Skeletal muscle tissue (tissue), 3 donors: ENCODE measurements at regions not wholly inside any gene's neighbourhood (a gene's known extent, or its start where the extent isn't known, plus 50 kb on each side); places are given as distances from the start of the nearest gene placed in this dataset.

ENCODE experiments used
- H3K27ac ChIP-seq: one replicate; pipeline ENCODE4 v1.7.0; 2013; ENCODE audit warnings: mild to moderate bottlenecking, low read depth, low read length, inconsistent platforms
- H3K27me3 ChIP-seq, 3 donors: one replicate each; pipeline ENCODE4 v1.7.0; 2013; ENCODE audit warnings: low read length in 3 of 3; ENCODE audit not compliant: control insufficient read depth in 3 of 3, insufficient read depth in 3 of 3
- H3K36me3 ChIP-seq, 3 donors: one replicate each; pipeline ENCODE4 v1.7.0; 2013; ENCODE audit warnings: low read length in 3 of 3; ENCODE audit not compliant: control insufficient read depth in 3 of 3, insufficient read depth in 3 of 3
- H3K4me1 ChIP-seq, 3 donors: one replicate each; pipeline ENCODE4 v1.7.0; 2013; ENCODE audit warnings: low read length in 3 of 3, mild to moderate bottlenecking in 3 of 3; ENCODE audit not compliant: control insufficient read depth in 3 of 3, insufficient read depth in 3 of 3
- H3K4me3 ChIP-seq, 3 donors: one replicate each; pipeline ENCODE4 v1.7.0; 2013; ENCODE audit warnings: low read length in 3 of 3
- H3K9ac ChIP-seq, 3 donors: one replicate each; pipeline ENCODE4 v1.7.0; 2013; ENCODE audit warnings: low read length in 3 of 3, mild to moderate bottlenecking in 3 of 3, moderate library complexity in 2 of 3, low read depth in 1 of 3
- H3K9me3 ChIP-seq, 3 donors: one replicate each; pipeline ENCODE4 v1.7.0; 2013; ENCODE audit warnings: low read length in 3 of 3; ENCODE audit not compliant: control insufficient read depth in 3 of 3
- donor health status: Osteomylitis.

DNA sequence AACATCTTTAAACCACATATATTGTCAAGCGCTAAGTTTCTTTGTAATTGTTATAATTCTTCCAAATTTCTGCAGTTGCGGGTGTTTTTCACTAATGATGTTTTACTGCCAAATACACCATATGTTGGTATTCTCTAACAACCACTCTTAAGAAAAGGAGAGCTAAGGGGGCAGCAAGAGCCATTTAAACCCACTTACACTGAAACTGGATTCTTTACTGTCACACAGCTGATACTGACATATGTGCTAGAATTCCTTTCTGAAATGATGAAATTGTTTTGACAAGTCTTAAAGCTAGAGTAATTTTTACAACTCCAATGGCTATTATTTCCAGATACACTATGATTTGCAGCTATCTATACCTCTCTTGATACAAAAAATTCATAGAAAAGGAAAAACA, 483.1 kb downstream of the CDH11 start:
- H3K27me3 ChIP-seq: no peaks in the 10 kb centered on the region
- no peaks in the 10 kb centered on the region for H3K4me1 ChIP-seq
- no peak overlapping the region for H3K27ac ChIP-seq
- no peaks in the 10 kb centered on the region for H3K9me3 ChIP-seq
- no peak overlapping the region for H3K4me3 ChIP-seq
- H3K36me3 ChIP-seq: no peaks in the 10 kb centered on the region
- H3K9ac ChIP-seq: no peak overlapping the region

DNA sequence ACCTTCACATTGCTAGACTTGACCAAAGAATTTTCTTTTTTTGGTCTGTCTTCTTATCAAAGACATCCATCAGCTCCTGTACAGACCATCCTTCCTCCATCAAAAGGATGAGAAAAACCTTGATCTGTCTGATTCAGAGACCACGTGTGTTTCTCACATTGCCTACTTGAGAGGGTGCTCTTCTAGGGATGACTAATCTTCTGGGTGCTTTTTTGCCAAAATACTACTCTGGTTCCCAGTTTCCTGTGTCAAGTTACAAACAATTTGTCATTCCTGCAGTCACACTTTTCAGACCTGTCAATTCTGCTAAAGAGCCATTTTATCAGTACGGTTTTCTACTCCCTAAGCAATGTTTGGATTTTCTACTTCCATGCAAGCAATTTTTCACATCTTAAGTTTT, 492.2 kb downstream of the CDH11 start:
- Histone ChIP-seq H3K4me3 (no peak overlapping the region), H3K27ac (no peak overlapping the region), H3K9ac (no peak overlapping the region), H3K4me1 (no peaks in the 10 kb centered on the region), H3K27me3 (no peaks in the 10 kb centered on the region), H3K9me3 (no peaks in the 10 kb centered on the region), H3K36me3 (no peaks in the 10 kb centered on the region)

GRCh38 chr16:64627781-64628180, 494.1 kb downstream of the CDH11 start:
- H3K9me3 ChIP-seq: no peaks in the 10 kb centered on the region
- no peak overlapping the region for H3K27ac ChIP-seq
- H3K9ac ChIP-seq: no peak overlapping the region
- no peaks in the 10 kb centered on the region for H3K27me3 ChIP-seq
- no peaks in the 10 kb centered on the region for H3K4me1 ChIP-seq
- H3K4me3 ChIP-seq: no peak overlapping the region
- H3K36me3 ChIP-seq: no peaks in the 10 kb centered on the region

DNA sequence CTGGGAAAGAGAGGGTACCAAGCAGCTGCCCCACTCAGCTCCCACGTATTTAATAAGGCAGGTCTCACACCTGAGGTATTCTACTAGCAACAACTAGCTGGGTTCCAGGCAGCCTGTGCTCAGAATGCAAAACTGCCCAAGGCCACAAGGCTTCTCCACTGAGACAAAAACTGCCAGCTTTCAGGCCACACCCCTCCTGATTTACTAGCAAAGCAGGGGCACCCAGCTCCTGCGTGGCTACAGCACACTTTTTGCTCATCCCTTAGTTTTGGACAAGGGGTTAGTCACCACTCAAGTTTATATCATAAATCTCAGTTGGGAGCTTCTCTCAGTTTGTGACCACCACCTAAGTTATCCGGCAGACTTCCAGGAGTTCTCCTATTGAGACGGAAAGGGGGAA, 494.6 kb downstream of the CDH11 start:
- no peak overlapping the region for H3K9ac ChIP-seq
- H3K9me3 ChIP-seq: no peaks in the 10 kb centered on the region
- H3K27ac ChIP-seq: no peak overlapping the region
- H3K36me3 ChIP-seq: no peaks in the 10 kb centered on the region
- no peaks in the 10 kb centered on the region for H3K27me3 ChIP-seq
- H3K4me1 ChIP-seq: no peaks in the 10 kb centered on the region
- H3K4me3 ChIP-seq: no peak overlapping the region

GRCh38 chr16:64626776-64627175, 495.1 kb downstream of the CDH11 start:
- H3K4me1 ChIP-seq: no peaks in the 10 kb centered on the region
- no peaks in the 10 kb centered on the region for H3K9me3 ChIP-seq
- no peak overlapping the region for H3K27ac ChIP-seq
- H3K27me3 ChIP-seq: no peaks in the 10 kb centered on the region
- no peak overlapping the region for H3K4me3 ChIP-seq
- no peaks in the 10 kb centered on the region for H3K36me3 ChIP-seq
- no peak overlapping the region for H3K9ac ChIP-seq

DNA sequence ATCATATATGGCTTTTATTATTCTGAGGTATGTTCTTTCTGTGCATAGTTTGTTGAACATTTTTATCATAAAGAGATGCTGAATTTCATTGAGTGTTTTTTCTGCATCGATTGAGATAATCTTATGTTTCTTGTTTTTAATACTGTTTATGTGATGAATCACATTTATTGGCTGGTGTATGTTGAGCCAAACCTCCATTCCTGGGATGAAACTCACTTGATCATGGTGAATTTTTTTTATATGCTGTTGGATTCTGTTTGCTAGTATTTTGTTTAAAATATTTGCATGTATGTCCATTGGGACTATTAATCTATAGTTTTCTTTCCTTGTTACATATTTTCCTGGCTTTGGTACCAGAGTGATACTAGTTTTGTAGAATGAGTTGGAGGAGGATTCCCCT, 500.2 kb downstream of the CDH11 start:
- H3K27me3 ChIP-seq: no peaks in the 10 kb centered on the region
- H3K4me1 ChIP-seq: no peaks in the 10 kb centered on the region
- H3K9ac ChIP-seq: no peak overlapping the region
- H3K9me3 ChIP-seq: no peaks in the 10 kb centered on the region
- no peak overlapping the region for H3K27ac ChIP-seq
- no peaks in the 10 kb centered on the region for H3K36me3 ChIP-seq
- no peak overlapping the region for H3K4me3 ChIP-seq

DNA sequence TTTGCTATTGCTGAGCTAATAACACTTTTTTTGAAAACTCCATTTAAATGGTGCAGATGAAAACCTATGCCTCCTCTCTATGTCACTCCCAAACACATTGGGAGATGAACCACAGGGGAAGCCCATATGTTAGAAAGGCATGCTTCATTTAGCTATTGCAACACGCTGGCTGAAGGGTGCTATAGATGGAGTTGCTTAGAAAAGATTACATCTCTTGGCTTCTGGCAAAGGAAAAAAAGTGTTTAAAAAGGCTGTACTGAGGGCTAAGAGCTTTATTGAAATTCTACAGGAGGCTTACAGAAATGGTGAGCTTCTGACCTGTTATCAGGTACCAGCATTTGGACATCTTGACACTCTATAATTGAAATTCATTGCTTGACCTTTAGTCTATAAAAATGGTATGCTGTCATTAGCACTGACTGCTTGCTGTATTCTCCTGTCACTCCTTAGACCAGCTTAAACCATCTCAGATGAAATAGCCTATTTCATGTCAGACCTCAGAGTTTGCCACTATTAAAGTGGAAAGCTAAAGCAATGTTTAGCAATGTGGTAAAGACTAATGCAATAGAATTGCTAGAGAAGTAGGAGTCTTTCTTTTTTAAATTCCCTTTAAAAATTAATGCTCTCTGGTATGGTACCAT, 503.9 kb downstream of the CDH11 start:
- Histone ChIP-seq H3K27me3 (no peaks in the 10 kb centered on the region), H3K27ac (no peak overlapping the region), H3K36me3 (no peaks in the 10 kb centered on the region), H3K4me3 (no peak overlapping the region), H3K9me3 (no peaks in the 10 kb centered on the region), H3K4me1 (no peaks in the 10 kb centered on the region), H3K9ac (no peak overlapping the region)

DNA sequence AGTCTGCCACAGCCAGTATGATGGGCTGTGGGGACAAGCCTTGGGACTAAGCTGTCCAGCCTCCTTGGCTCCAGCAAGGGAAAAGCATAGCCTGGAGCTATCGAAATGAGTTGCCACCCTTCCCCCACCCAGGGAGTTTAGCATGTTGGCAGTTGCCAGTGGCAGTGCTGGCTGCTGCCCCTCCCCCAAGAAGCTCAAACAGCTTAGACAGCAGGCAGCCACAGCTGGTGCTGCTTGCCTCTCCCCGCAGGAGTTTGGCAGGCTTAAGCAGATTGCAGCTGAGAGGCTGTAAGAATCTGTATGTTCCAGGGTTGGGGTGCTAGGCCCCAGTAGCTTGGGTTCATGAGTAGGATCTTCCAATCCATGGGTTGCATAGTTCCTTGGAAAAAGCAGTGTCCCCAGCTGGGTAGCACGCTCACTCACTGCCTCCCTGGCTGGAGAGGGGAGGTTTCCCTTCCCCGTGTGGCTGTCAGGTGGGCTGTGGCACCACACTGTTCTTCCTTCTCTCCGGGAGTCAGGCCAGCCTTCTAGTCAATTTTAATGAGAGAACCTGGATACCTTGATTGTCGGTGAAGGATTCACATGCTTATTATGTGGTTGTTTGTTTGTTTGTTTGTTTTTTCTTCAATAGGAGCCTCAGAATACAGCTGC, 506.1 kb downstream of the CDH11 start:
- Histone ChIP-seq H3K9ac (no peak overlapping the region), H3K27me3 (no peaks in the 10 kb centered on the region), H3K9me3 (no peaks in the 10 kb centered on the region), H3K4me1 (no peaks in the 10 kb centered on the region), H3K4me3 (no peak overlapping the region), H3K36me3 (no peaks in the 10 kb centered on the region), H3K27ac (no peak overlapping the region)

DNA sequence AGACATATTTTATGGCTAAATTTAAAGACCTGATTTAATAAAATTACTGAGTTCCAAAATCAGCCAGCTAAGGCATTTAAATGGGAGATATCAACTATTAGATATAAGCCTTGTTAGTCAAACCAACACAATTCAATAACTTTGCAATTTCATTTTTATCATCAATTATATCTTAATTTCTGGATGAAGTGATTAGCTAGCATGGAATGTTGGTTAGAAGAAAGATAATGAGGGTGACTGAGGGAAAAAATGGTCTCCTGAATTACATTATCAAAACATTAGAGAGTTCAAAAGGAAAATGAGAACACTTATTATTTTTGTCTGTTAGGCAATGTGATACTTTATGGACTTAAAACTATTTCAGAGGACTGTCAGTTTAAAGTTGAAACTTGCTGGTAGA, 525.7 kb downstream of the CDH11 start:
- H3K9ac ChIP-seq: no peak overlapping the region
- H3K4me3 ChIP-seq: no peak overlapping the region
- H3K4me1 ChIP-seq: no peaks in the 10 kb centered on the region
- H3K36me3 ChIP-seq: no peaks in the 10 kb centered on the region
- no peaks in the 10 kb centered on the region for H3K9me3 ChIP-seq
- no peaks in the 10 kb centered on the region for H3K27me3 ChIP-seq
- no peak overlapping the region for H3K27ac ChIP-seq

- no peaks in the 10 kb centered on the region for H3K27me3 ChIP-seq
- H3K4me1 ChIP-seq: peaks cover 0 to 3% (median 0%) of the 10 kb centered on the region in 3 donors
- H3K27ac ChIP-seq: no peak overlapping the region
- no peak overlapping the region for H3K4me3 ChIP-seq
- H3K36me3 ChIP-seq: no peaks in the 10 kb centered on the region
- H3K9ac ChIP-seq: no peak overlapping the region
- no peaks in the 10 kb centered on the region for H3K9me3 ChIP-seq
These were observed 531.4 kb downstream of the CDH11 start for GRCh38 chr16:64590513-64590912.
